GM23248 (cell line): ENCODE measurements at regions not wholly inside any gene's neighbourhood (a gene's known extent, or its start where the extent isn't known, plus 50 kb on each side); places are given as distances from the start of the nearest gene placed in this dataset.

Experiments
- DNase-seq: peaks from one replicate; pipeline ENCODE4 v3.0.0-alpha.2; 2015
- H2AFZ ChIP-seq: fragments of 200-600 bp; sonication (generic); 2 replicates; pipeline ENCODE4 v1.6.1; 2016; ENCODE audit warnings: antibody characterized with exemption
- H3F3A ChIP-seq: fragments of 200-600 bp; sonication (generic); 2 replicates; pipeline ENCODE4 v1.6.1; 2016; ENCODE audit warnings: mild to moderate bottlenecking, antibody characterized with exemption, mixed run types; ENCODE audit not compliant: insufficient read depth
- H3K27ac ChIP-seq: fragments of 200-600 bp; sonication (generic); 2 replicates; pipeline ENCODE4 v1.5.1; 2016; ENCODE audit warnings: mild to moderate bottlenecking
- H3K27me3 ChIP-seq: fragments of 200-600 bp; sonication (generic); replicated peaks from 2 replicates; pipeline ENCODE4 v1.6.1; 2016; ENCODE audit warnings: mild to moderate bottlenecking; ENCODE audit not compliant: insufficient read depth
- H3K36me3 ChIP-seq: fragments of 200-600 bp; sonication (generic); 2 replicates; pipeline ENCODE4 v1.6.1; 2016; ENCODE audit warnings: low read depth, mild to moderate bottlenecking
- H3K4me1 ChIP-seq: fragments of 200-600 bp; sonication (generic); 2 replicates; pipeline ENCODE4 v1.6.1; 2016; ENCODE audit warnings: mild to moderate bottlenecking; ENCODE audit not compliant: insufficient read depth
- H3K4me2 ChIP-seq: fragments of 200-600 bp; sonication (generic); one replicate; pipeline ENCODE4 v1.6.1; 2016; ENCODE audit warnings: mild to moderate bottlenecking; ENCODE audit not compliant: unreplicated experiment
- H3K4me3 ChIP-seq: fragments of 200-600 bp; sonication (generic); 2 replicates; pipeline ENCODE4 v1.5.1; 2016; ENCODE audit warnings: mild to moderate bottlenecking
- H3K79me2 ChIP-seq: fragments of 200-600 bp; sonication (generic); 2 replicates; pipeline ENCODE4 v1.6.1; 2016; ENCODE audit warnings: mild to moderate bottlenecking; ENCODE audit not compliant: insufficient read depth
- H3K9ac ChIP-seq: fragments of 200-600 bp; sonication (generic); 2 replicates; pipeline ENCODE4 v1.6.1; 2016; ENCODE audit warnings: mild to moderate bottlenecking
- H3K9me2 ChIP-seq: fragments of 200-600 bp; sonication (generic); 2 replicates; pipeline ENCODE4 v1.6.1; 2016; ENCODE audit warnings: mixed run types, mild to moderate bottlenecking, moderate library complexity; ENCODE audit not compliant: insufficient read depth
- H3K9me3 ChIP-seq: fragments of 200-600 bp; sonication (generic); one replicate; pipeline ENCODE4 v1.6.1; 2017; ENCODE audit warnings: low read depth
- H4K20me1 ChIP-seq: fragments of 200-600 bp; sonication (generic); 2 replicates; pipeline ENCODE4 v1.6.0; 2016; ENCODE audit not compliant: insufficient read depth
- EZH2 ChIP-seq: fragments of 200-600 bp; sonication (generic); IDR thresholded peaks from 2 replicates; pipeline ENCODE4 v1.6.1; 2018; ENCODE audit warnings: antibody characterized with exemption, mild to moderate bottlenecking; ENCODE audit not compliant: insufficient read depth, poor library complexity, severe bottlenecking
- EZH2phosphoT487 ChIP-seq: fragments of 200-600 bp; sonication (generic); IDR thresholded peaks from 2 replicates; pipeline ENCODE4 v1.6.1; 2018; ENCODE audit warnings: antibody characterized with exemption, moderate library complexity, mild to moderate bottlenecking, low read depth; ENCODE audit not compliant: insufficient read depth
- WGBS, 2 experiments: methylation state at CpG; one replicate each; pipeline ENCODE4 v1.1.6; 2015 to 2017; ENCODE audit warnings: low lambda C conversion rate in 2 of 2, low coverage in 1 of 2; ENCODE audit errors: missing lambda C conversion rate in 2 of 2; 5-methylcytosine and 5-hydroxymethylcytosine counted together
- in situ Hi-C: fragments of 300-500 bp; cut with MboI; formaldehyde crosslinking; loops from 2 replicates; pipeline ENCODE4 v1.15.0; 2020

GRCh38 chr15:69955240-69955894 lies 142.3 kb downstream of the TLE3 start:
- Histone ChIP-seq H3K9me3 (no peaks in the 10 kb centered on the region), H3K36me3 (no peaks in the 10 kb centered on the region), H3K4me3 (no peak overlapping the region), H3K79me2 (no peaks in the 10 kb centered on the region), H2AFZ (no peak overlapping the region), H3K4me2 (no peak overlapping the region), H3K4me1 (no peaks in the 10 kb centered on the region), H3K27ac (no peak overlapping the region), H3K9ac (no peak overlapping the region), H3K9me2 (no peaks in the 10 kb centered on the region), H3F3A (no peaks in the 10 kb centered on the region), H4K20me1 (no peaks in the 10 kb centered on the region), H3K27me3 (peaks cover 39% of the 10 kb centered on the region; the same call in 1 of the 2 replicates)
- TF ChIP-seq EZH2: no peak
- DNase-seq: no peak
- in situ Hi-C loops: no loop called here
- 50 to 61% methylated on average over 9 of the region's 9 CpGs for WGBS, 2 experiments

GRCh38 chr15:69956417-69956816 lies 141.3 kb downstream of the TLE3 start:
- TF ChIP-seq EZH2: no peak
- WGBS, 2 experiments: 69 to 75% methylated on average over 5 of the region's 5 CpGs
- in situ Hi-C loops: no loop called here

GRCh38 chr15:69957175-69957574 lies 140.5 kb downstream of the TLE3 start:
- H3K36me3 ChIP-seq: no peaks in the 10 kb centered on the region
- H4K20me1 ChIP-seq: no peaks in the 10 kb centered on the region
- TF ChIP-seq EZH2: no peak
- no peak for TF ChIP-seq EZH2phosphoT487
- peaks cover 39% of the 10 kb centered on the region; the same call in 1 of the 2 replicates for H3K27me3 ChIP-seq
- no peaks in the 10 kb centered on the region for H3K4me1 ChIP-seq
- H3K9me2 ChIP-seq: no peaks in the 10 kb centered on the region
- no peak overlapping the region for H3K9ac ChIP-seq
- no peak for DNase-seq
- no peak overlapping the region for H3K4me3 ChIP-seq
- no peaks in the 10 kb centered on the region for H3K79me2 ChIP-seq
- H3K9me3 ChIP-seq: no peaks in the 10 kb centered on the region
- no peaks in the 10 kb centered on the region for H3F3A ChIP-seq
- H3K27ac ChIP-seq: no peak overlapping the region
- WGBS, 2 experiments: 67 to 70% methylated on average over 4 of the region's 4 CpGs
- no peak overlapping the region for H3K4me2 ChIP-seq
- no peak overlapping the region for H2AFZ ChIP-seq
- in situ Hi-C loops: no loop called here

More at GRCh38 chr15:69956417-69956816, 141.3 kb downstream of the TLE3 start:
- H3K9me3 ChIP-seq: no peaks in the 10 kb centered on the region
- peaks cover 38% of the 10 kb centered on the region; the same call in 1 of the 2 replicates for H3K27me3 ChIP-seq
- H2AFZ ChIP-seq: no peak overlapping the region
- no peaks in the 10 kb centered on the region for H3K9me2 ChIP-seq
- H3K79me2 ChIP-seq: no peaks in the 10 kb centered on the region
- no peak overlapping the region for H3K27ac ChIP-seq
- no peak overlapping the region for H3K4me3 ChIP-seq
- H3K4me2 ChIP-seq: no peak overlapping the region
- H3K9ac ChIP-seq: no peak overlapping the region
- no peaks in the 10 kb centered on the region for H3K4me1 ChIP-seq
- no peaks in the 10 kb centered on the region for H3F3A ChIP-seq
- no peaks in the 10 kb centered on the region for H4K20me1 ChIP-seq
- no peaks in the 10 kb centered on the region for H3K36me3 ChIP-seq
- no peak for DNase-seq

GRCh38 chr15:69958496-69959084 lies 139.1 kb downstream of the TLE3 start:
- DNase-seq: peak; percentile 37
- H3K4me3 ChIP-seq: no peak overlapping the region

More at GRCh38 chr15:69958496-69959084, 139.1 kb downstream of the TLE3 start:
- H3K27ac ChIP-seq: no peak overlapping the region
- H3K27me3 ChIP-seq: peaks cover 35% of the 10 kb centered on the region; the same call in 1 of the 2 replicates
- no peaks in the 10 kb centered on the region for H4K20me1 ChIP-seq
- H2AFZ ChIP-seq: no peak overlapping the region
- no peak overlapping the region for H3K4me2 ChIP-seq
- H3K79me2 ChIP-seq: no peaks in the 10 kb centered on the region
- H3K9me2 ChIP-seq: no peaks in the 10 kb centered on the region
- H3F3A ChIP-seq: no peaks in the 10 kb centered on the region
- H3K9ac ChIP-seq: no peak overlapping the region
- in situ Hi-C loops: no loop called here
- no peaks in the 10 kb centered on the region for H3K36me3 ChIP-seq
- no peaks in the 10 kb centered on the region for H3K9me3 ChIP-seq
- TF ChIP-seq EZH2phosphoT487: no peak
- TF ChIP-seq EZH2: no peak
- H3K4me1 ChIP-seq: no peaks in the 10 kb centered on the region
- 49% methylated on average over 3 of the region's 3 CpGs for WGBS, 2 experiments
